Gastroesophageal sphincter (tissue), 3 donors: ENCODE measurements at regions not wholly inside any gene's neighbourhood (a gene's known extent, or its start where the extent isn't known, plus 50 kb on each side); places are given as distances from the start of the nearest gene placed in this dataset.

Experiments used
- CTCF ChIP-seq, 4 experiments: fragments of 200-600 bp in 2 of 4; fragments of 450-650 bp in 2 of 4; sonication (generic) in 1 of 4; IDR thresholded peaks; one replicate each; pipeline ENCODE4 v1.5.1; 2017 to 2019; ENCODE audit warnings: antibody characterized with exemption in 4 of 4, mild to moderate bottlenecking in 2 of 4, moderate library complexity in 2 of 4
- EP300 ChIP-seq: sonication (generic); formaldehyde crosslinking; IDR thresholded peaks from one replicate; pipeline ENCODE4 v1.6.1; 2017; ENCODE audit warnings: antibody characterized with exemption, mild to moderate bottlenecking

- TF ChIP-seq EP300, result no peak
- no peak for TF ChIP-seq CTCF (IDR thresholded peaks at IDR 0.05)
These were observed 325.8 kb downstream of the C11orf87 start for GRCh38 chr11:109747839-109748238.
